ENCODE measurements at regions not wholly inside any gene's neighbourhood (a gene's known extent, or its start where the extent isn't known, plus 50 kb on each side); places are given as distances from the start of the nearest gene placed in this dataset.
"Not testable (repeated sequence)": the region's sequence is repeated elsewhere in the genome, so short reads cannot be mapped to it uniquely, and the experiment has no call there.

DNA sequence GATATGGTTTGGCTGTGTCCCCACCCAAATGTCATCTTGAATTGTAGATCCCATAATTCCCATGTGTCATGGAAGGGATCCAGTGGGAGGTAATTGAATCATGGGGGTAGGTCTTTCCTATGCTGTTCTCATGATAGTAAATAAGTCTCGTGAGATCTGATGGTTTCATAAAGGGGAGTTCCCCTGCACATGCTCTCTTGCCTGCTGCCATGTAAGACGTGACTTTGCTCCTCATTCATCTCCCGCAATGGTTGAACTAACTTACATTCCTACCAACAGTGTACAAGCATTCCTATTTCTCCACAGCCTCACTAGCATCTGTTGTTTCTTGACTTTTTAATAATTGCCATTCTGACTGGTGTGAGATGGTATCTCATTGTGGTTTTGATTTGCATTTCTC is 76.6 kb downstream of the SERINC2 start:
- not testable (repeated sequence) for TF ChIP-seq ZNF274 (IDR thresholded peaks at IDR 0.05; ENCODE audit: low read depth, low read length); YY1 (IDR thresholded peaks at IDR 0.05; ENCODE audit: insufficient read depth, insufficient read length); SUZ12 (IDR thresholded peaks at IDR 0.05; ENCODE audit: extremely low read depth, insufficient read depth, insufficient read length)

Measured in NT2/D1 (cell line).